NCI-H748 (cell line): ENCODE measurements at regions not wholly inside any gene's neighbourhood (a gene's known extent, or its start where the extent isn't known, plus 50 kb on each side); places are given as distances from the start of the nearest gene placed in this dataset.
A peak's percentile ranks its signal among the peaks of the same experiment; 100 is the strongest.

ENCODE experiments used
- DNase-seq: peaks from one replicate; lab custom pipeline; 2025; ENCODE audit not compliant: unreplicated experiment; lab: John Stamatoyannopoulos, UW

- DNase-seq: no peak
Measured at GRCh38 chrX:131764216-131764615, 220.3 kb downstream of the OR13H1 start.

DNA sequence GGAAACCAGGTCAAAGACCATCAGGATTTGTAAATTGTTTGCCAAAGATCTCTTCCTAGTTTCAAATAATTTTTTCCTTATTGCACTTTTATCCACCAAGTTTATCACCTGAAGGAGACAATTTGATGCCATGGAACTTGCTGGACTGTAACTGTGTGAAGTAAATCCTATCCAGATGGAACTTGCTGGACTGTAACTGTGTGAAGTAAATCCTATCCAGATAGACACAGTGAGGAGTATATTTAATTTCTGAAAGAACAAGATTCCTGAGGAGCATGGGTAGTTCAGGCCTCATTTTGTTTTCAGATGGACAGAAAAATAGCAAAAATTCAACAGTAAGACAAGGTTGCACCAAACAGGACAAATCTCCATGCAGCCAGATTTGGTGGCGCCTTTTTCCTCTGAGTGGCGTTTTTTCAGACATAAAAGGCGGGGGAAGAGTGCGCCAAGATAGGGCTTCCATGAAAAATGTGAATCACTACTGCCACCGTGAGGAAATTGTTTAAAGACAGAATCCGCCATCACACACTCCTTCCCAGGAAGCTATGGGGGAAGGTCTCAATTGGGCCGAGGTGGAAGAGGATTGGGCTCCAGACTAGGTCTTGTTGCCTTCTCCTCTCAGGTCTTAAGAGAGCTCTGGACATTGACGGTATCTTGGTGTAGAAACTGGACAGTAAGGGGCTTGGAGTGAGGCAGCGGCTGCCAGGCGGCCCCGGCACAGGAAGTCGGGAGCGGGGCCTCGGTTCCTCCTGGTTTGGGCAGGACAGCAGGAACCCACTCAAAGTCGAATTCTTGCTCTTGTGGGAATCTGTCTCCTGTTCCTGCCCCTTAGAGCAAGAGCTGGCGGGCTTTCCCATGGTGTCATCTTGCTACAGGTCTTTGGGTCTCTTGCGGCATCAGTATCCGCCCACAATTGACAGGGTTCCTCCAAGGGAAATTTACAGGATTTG lies 234.7 kb downstream of the OR13H1 start:
- no peak for DNase-seq

GRCh38 chrX:131779306-131779705 lies 235.4 kb downstream of the OR13H1 start:
- no peak for DNase-seq

DNA sequence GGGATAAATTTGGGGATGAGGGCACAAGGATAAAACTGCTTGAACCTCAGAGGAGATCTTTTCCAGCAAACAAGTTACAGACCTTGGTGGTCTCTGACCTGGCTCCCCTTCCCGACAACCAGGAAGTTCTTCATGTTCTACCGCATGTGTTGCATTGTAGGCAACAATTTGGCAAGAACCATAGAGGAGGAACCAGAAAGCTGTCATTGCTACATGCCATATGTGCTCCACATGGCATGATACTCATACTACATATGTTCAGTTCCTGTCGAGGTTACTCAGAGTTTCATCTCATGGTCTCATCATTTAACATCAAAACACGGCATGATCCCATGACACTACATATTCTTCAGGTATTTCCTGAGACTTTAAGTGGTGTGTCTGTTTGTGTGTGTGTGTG lies 235.9 kb downstream of the OR13H1 start:
- no peak for DNase-seq

- DNase-seq: no peak
Measured at GRCh38 chrX:131782646-131783045, 238.8 kb downstream of the OR13H1 start.

DNA sequence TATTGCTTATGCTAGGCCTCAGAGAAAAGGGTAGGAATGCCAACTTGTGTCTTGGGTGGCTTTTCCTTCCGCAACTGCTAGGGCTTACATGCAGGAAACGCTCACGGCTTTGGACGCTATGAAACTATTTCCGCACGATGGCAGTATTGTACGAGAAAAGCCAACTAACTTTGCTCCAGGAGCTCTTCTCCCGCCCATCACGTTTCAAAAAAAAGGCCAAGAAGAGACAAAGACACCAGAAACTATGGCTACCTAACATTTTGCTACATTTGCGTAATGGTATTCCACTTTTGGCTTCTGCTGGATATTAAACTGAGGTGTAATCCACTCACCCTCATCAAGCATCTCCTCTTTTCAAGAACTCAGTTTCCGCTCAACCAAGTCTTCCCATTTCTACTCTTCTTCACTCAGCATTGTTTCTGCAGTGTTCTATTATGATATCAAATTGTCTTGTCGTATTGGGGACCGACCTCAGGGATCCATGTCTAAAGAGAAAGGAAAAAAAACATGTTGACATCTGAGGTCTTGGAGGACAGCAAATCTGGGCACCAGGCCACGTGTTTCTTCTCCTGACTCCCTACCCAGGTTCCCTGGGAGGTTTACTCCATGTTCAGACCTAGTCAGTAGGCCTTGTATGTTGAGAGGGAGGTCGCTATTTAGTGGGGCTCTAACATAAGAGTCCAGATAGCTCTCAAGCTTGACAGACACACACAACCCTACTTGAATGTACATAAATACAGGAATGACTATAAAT lies 239.4 kb upstream of the STK26 start:
- no peak for DNase-seq

GRCh38 chrX:131789664-131790063 lies 233.4 kb upstream of the STK26 start:
- DNase-seq: no peak

DNA sequence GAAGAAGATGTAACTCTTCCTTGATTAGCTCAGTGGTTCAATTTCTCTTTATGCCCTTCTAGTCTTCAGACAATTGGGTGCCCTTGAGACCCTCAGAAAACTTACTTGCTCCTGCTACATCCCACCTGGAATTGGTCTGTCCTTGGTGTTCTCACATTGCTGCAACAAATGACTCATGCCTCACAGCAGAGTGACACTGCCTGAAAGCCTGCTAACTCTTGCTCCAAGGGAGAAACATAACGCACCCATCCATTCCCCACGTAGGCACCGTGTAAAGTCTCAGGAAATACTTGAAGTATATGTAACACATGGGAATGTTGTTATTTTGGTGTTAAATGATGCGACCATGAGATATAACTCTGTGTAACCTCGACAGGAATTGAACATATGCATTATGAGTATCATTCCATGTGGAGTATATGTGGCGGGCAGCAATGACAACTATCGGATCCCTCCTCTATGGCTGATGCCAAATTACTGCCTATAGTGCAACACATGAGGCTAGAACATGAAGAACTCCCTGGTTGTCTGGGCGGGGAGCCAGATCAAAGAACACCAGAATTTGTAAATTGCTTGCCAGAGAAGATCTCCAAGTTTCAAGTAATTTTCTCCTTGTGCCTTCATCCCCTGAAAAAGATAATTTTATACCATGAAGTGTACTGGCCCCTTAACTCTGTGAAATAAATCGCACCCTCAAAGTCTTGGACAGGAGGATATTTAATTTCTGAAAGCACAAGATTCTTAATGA lies 231.3 kb upstream of the STK26 start:
- DNase-seq: peak; percentile 64

- DNase-seq: peak; percentile 96
Measured at GRCh38 chrX:131792356-131792749, 230.7 kb upstream of the STK26 start.

GRCh38 chrX:131792789-131793462 lies 230.2 kb upstream of the STK26 start:
- peak; percentile 90 for DNase-seq

DNA sequence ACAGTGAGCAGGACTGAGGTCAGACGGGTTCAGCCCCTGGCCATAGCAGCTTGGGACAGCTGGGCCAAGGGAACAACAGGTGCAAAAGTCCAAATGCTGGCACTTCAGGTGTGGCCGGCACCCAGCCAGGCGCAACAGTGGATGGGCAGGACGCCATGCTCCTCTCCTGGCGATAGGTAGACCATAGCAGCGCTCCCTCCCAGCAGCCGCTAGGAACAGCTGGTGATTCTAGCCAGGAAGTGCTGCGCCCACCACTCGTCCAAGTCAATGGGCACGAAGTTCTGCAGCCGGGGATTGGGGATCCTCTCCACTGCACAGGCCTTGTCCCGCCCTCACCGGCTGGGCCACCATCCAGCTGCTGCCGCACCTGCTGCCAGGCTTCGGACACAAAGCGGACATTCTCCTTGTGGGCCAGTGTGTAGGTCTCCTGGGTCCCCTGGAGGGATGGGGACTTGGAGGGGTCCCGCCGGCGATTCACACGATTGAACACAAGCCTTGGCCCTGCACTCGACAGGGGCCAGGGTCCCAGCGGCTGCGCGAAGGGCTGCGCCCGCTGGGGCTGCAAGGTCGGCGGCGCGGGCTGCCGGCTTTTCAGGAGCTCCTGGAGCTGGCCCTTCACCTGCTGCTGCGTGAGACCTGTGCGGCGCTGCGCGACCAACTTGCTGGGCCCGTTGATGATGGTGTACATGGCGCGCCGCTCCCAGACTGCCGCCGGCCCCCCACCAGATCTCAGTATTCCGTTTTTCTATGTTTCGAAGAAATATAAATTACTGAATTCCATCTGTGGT lies 227.5 kb upstream of the STK26 start:
- peak; percentile 64 for DNase-seq

DNA sequence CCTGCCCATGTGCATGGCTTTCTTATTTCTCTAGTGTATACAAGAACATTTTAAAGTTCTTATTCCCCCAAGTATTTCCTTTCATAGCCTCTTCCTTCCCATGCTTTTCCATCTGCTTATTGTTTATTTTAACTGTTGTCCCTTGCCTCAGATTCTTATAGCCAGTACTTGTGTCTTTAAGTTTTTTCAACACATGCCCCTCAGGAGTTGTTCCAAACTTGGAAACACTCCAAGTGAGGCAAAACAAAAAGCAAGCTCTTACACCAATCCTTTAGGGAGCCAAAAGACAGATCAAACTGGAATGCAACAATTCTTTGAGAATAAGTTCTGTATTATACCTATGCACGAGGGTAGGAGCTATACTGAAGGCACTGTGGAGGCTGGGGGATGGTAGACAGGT lies 222.0 kb upstream of the STK26 start:
- DNase-seq: no peak

DNA sequence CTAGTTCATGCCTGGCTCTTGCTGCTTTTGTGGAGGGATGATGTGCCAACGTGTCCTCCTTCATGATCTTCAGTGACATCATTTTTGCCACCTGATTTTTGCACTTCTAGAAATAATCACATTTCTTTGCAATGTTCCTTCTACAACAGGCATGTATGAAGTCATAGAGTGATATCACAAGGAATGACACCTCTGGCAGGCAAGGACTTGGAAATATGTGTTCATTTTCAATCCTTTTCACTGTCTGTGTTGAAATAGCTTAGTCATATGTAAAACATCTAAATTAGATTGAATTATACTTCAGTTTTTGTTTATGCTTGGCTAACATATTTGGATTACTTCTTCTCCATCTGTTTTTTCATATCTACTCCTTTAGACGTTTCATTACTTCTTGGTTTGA lies 221.2 kb upstream of the STK26 start:
- DNase-seq: no peak

DNA sequence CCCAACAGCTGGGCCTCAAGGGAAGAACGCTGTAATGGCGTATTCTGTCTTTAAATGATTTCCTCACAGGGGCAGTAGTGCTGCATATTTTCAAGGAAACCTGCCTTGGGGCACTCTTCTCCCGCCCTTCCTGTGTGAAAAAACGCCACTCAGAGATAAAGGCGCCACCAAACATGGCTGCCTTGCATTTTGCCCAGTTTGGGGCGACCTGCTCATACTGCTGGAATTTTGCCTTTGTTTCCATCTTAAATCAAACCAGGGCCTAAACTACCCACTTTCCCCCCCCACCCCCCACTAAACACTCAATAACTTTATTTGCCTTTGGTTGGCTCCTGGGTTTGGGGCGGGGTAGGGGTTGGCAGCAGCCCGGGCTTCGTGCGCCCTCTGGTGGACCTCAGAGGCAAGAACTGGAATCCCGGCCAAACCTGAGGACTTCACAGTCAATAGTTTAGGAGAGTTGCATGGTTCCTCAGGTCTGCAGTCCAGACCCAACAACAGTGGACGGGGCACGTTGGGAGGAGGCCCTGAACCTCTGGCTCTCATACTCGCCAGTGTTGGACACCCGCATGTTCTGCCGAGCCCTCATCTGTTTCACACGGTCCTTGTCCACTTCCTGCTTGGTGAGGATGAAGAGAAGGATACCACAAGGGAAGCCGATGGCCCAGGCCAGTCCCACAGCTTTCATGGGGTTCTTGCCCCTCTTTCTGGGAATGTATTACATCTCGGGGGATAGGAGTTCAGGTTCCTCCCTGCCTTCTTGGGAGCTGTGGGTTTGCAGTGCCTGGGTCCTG lies 220.1 kb upstream of the STK26 start:
- DNase-seq: peak; percentile 61

- no peak for DNase-seq
Measured at GRCh38 chrX:131812847-131813825, 210.0 kb upstream of the STK26 start.

DNA sequence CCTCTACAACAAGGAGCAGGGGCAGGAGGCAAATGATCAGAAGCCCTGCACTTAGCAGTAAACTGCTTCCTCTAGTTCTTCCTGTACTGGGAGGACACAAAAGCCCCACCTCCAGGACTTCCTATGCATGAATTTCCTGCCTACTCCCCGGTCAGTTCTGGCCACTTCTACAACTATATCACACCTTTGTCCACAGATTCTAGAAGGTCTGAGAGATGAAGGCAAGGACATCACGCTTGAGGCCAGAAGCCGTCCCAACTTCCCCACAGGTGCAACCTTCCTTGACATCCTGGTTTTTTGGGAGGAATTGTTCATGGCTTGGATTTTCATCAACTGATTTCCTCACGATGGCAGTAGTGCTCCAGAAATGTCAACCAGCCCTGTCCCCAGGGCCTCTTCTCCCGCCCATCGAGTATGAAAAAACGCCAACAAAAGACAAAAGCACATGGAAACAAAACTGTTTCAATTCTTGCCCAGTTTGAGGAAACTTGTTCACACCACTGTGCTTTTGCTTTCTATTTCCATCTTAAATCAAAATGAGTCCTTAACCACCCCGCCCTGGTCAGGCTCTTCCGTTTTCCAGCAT lies 206.5 kb upstream of the STK26 start:
- DNase-seq: no peak

- DNase-seq: no peak
Measured at GRCh38 chrX:131818297-131818936, 204.7 kb upstream of the STK26 start.
